AG08396 (cell line): ENCODE measurements at regions not wholly inside any gene's neighbourhood (a gene's known extent, or its start where the extent isn't known, plus 50 kb on each side); places are given as distances from the start of the nearest gene placed in this dataset.
"Not testable (repeated sequence)": the region's sequence is repeated elsewhere in the genome, so short reads cannot be mapped to it uniquely, and the experiment has no call there.

Experiments used
- DNase-seq: peaks from one replicate; pipeline ENCODE4 v3.0.0; 2012; ENCODE audit warnings: low spot score, mixed read lengths

DNA sequence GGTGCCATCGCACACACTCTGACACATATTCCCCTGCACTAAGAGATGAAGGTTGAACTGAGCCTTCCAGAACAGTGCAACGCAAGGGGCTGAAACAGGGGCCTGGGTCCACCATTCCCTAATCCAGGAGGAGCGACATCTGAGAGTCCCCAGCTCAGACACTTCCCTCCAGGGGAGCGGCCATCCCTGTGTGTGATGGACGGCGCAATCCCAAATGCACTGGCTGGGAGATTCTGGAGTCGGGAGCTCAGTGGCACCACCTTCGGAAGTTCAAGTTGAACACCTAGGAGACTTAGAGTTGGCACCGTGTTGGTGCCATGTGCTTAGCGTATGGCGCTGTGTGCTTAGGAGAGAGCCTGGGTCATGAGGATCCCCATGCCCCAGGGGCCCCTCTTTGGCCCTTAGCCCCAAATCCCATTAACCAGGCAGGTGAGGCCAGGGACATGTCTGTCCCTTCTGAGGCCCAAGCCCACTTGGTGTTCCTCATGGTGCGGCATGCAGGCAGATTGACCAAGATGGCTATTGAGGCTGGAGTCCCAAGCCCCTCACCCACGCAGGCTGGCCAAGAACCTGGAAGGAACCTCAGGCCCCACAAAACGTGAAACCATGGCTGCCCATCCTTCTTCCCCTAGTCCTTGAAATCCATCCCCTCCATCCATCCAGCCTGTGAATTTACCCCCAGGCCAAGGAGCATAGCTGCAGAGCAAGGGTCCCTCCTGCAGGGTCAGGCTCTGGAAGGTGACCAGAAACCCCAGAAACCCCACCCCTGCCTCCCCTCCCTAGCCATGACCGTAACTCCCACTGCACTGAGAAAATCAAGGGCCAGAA is 114.1 kb upstream of the OTOS start:
- no peak for DNase-seq

DNA sequence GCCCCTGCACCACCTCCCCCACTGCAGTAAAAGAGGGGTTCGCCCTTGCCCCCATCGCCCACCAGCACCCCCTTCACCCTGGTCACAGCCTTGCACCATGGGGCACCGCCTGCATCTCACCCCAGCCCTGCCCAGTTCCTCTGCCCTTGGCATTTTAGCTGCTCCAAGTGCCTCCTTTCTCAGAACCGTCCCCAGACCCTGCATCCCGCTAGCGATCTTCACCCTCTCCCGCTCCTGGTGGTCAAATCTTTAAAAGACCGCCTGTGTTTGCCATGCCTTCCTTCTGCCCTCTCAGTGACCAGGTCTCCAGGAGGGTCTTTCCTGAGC is 114.7 kb upstream of the OTOS start:
- DNase-seq = no peak

DNA sequence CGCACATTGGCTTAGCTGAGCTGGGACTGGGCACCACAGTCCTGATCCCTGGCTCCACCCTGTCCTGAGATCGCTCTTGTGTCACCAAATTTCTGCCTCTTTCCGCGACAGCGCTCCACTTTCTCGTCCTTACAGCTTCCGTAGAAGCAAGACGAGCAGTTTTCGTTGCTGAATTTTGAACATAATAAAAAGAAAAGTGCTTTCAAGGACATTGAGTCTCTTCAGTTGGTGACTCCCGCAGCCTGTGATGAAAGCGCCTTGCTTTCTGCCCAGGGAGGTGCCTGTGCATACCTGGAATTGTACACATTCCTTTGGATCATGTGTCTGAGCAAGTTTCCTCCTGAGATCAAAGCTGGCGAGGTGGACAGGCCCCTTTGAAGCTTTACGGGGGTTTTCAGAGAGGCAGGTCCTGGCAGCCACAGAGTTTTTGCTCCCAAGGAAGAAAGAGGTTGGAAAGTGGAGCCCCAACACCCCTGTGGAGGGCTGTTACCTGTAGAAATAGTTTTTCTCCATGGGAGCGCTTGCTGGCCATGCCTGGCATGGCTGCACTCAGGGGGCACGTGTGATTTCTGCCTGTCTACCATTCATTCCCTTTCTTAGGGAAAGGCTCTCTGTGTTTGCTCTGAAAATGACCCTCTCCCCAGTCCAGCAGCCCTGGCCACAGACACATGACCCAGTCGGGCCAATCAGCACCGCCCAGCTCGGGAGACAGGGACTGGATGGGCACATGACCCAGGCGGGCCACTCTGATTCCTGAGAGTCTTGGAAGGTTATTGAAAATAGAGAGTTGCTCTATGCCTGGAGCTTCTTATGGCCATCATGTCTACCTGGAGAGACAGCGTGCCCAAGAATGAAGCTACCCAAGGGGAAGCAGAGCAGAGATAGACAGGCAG is 115.6 kb upstream of the OTOS start:
- DNase-seq = no peak

DNA sequence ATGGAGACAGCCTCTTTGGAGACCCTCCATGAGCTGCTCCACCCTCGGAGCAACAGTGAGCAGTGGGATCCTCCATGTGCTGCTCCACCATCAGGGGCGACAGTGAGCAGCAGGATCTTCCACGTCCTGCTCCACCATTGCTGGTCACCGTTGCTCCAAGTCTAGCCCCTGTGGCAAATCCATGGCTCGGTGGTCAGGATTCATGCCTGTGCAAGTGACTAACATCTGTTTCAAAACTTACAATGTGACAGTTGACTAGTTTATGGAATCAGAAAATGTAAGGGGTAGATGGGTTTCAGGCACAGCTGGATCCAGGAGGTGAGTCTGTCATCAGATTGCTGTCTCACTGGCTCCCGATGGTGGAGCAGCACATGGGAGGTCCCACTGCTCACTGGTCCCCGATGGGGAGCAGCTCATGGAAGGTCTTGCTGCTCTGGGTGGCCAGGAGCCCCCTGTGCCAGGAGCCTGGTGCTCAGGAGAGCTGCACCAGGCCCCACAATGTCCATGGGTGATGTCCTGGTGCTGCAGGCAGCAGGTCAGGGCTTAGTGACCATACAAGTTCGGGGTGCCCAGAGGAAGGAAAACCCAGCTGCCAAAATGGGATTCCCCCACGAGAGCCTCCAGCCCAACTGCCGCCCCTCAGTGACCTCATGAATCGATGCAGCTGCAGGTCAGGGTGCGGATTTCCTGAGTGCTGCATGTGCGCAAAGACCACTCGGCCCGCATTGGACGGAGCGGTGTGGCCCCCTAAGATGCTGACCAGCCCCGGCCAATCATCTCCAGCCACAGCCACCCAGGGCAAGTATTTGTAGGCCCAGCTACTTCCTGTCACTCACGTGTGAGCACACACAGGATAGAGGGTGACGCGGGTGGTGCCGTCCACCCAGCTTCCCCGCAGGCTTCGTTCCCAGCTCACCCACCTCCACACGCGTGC is 116.5 kb upstream of the OTOS start:
- no peak for DNase-seq

DNA sequence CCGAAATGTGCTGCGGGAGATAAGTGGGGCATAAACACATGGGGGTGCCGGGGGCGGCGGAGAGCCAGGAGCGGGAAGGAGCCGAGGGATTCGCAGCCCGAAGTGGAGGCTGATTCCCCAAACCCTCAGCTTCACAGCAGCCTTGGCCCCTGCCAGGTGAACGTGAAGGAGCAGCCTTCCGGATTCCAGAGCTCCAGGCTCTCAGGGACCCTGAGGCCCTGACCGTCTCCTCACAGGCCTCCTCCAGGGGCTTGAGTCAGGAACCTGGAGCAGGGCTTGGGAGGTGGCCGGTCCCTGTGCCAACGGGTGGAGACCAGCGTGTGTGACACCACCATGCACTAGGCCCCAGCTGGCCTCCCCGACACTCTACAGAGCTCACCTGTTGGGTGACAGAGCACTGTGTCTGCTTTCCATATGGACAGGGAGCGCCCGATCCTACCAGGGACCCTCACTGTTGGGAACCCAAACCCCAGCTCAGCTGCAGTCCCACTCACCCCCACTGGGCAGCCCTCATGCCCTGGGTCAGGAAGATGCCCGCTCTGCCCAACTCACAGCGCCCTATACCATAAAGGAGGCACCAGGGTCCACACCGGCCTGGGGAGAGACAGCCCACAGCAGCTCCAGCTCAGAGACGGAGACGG is 117.6 kb upstream of the OTOS start:
- no peak for DNase-seq

DNA sequence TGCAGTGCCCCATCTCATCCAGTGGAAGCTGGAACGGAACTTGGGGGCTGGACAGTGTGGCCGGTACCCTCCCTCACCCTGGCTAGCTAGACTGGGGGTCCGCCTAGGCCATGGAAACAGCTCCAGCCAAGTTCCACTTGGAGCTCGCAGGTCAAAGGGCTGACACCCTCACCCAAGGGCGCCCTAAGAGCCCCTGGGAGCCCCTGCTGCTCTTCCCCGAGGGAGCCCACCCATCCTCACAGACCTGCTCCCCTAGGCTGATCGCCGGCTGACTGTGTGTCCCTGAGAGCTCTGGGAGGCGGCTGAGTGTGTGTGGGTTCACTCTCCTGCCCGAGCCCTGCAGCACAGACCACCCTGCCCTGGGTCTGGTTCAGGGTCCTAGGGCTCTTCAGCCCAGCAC is 118.2 kb upstream of the OTOS start:
- DNase-seq = no peak

DNA sequence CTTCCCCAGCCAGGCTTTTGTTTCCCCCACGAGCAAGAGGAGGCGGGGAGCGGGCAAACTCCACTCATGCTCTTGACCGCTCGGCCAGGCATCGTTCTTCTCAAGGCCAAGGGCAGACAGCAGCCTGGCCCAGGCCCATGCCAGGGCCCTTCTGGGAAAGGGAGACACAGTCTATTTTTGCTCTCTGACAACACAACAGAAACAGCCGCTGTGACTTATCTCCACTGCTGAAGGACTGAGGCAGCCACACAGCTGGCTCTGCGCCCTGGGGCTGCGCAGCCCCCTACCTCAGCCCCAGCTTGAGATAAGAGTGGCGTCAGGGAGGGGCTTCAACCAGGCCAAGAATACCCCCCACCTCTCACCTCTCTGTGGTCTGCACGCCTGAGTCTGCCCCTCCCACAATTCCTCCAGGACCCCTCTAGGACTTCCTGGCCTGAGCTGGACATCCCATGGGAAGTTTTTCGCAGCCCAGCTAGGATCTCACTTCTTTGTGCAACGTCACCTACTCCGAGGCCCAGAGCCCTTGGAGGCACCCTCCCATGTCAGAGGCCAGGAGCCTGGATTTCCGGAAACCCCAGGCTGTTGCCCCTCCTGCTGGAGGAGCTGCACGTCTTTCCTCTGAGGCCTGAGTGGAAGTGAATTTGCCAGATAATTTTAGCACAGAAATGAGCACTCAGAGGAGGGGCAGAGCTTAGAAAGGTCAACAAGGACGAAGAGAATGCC is 118.9 kb upstream of the OTOS start:
- no peak for DNase-seq

DNA sequence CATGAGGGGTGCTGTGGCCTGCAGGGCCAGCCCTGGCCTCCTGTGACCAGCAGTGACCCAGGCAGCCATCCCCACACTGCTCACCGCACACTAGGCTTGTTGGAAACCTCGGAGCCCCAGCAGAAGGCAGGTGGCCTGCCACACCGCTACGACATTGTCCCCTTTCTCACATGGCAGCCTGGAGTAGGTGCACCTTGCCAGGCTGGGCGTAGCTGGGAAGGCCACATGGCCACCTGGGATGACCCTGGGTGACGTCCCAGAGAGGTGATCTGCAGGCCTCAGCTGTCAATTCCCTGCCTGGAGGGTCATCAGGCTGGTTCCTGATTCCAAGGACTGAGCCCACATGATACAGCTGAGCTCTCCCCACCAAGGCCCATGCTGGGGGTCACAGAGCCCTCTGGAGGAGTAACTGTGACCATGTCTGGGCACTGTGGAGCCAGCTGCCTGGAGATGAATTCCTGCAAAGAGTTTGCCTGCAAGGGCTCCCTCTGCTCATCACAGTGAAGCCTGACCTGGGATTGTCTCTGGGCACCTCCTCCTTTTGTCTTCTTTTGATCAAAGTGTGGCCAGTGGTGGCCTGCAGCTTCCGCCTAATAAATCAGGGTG is 119.6 kb upstream of the OTOS start:
- DNase-seq = no peak

DNA sequence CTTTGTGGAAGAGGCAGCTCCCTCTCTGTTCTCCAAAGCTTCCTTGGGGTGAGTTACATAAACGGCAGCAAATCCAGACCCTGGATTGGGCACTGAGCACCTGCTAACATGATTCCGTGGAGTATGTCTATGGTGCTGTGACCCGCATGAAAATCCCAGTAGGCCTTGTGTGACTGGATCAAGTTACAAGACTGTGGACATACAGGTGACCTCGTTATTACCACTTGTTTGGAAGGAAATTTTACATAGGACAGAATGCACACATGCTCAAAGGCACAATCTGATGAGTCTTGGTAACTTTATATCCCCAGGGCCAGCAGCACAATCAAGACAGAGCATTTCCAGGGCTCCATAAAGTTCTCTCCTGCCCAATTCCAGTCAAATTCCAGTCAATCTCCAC is 120.2 kb upstream of the OTOS start:
- no peak for DNase-seq

DNA sequence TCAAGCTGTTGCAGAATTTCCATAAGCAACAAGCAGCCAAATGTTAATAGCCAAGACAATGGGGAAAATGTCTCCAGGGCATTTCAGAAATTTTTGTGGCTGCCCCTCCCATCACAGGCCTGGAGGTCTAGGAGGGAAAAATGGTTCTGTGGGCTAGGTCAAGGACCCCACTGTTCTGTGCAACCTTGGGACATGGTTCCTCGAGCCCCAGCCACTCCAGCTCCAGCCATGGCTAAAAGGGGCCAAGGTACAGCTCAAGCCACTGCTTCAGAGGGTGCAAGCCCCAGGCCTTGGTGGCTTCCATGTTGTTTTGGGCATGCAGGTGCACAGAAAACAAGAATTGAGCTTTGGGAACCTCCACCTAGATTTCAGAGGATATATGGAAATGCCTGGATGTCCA is 122.1 kb upstream of the OTOS start:
- not testable (repeated sequence) for DNase-seq

DNA sequence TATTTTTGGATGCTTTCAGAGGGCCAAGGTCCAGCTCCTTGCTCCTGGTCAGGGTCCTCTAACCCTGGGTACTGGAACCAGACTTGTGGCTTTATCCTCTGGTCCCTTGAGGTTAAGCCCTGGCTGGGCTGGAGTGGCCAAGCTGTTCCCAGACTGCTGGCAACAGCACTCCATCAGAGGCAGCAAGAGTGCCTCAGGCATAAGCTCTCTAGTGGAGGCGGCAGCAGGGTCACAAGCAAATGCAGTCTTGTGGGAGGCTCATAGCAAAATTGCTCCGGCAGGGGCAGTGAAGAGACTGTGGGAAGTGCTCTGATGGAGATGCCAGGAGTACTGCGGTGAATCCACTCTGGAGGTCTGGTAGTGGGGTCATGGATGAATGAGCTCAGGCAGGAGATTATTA is 128.9 kb upstream of the OTOS start:
- no peak for DNase-seq

DNA sequence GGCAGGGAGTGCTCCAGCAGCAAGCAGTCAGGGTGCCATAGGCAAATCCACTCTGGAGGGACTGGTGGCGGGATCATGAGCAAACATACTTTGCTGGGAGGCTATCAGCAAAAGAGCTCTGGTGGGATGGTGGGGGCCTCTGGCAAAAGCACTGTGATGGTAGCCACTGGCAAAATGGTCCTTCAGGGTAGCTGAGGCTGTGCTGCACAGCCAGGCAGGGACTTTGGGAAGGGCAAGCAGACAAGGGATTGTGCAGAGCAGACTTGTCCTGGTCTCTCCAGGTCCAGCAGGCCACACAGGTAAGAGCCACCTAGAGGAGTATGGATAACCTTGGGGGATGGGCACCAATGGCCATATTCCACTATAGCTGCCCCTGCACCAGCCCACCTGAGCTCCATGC is 129.4 kb upstream of the OTOS start:
- DNase-seq = no peak

DNA sequence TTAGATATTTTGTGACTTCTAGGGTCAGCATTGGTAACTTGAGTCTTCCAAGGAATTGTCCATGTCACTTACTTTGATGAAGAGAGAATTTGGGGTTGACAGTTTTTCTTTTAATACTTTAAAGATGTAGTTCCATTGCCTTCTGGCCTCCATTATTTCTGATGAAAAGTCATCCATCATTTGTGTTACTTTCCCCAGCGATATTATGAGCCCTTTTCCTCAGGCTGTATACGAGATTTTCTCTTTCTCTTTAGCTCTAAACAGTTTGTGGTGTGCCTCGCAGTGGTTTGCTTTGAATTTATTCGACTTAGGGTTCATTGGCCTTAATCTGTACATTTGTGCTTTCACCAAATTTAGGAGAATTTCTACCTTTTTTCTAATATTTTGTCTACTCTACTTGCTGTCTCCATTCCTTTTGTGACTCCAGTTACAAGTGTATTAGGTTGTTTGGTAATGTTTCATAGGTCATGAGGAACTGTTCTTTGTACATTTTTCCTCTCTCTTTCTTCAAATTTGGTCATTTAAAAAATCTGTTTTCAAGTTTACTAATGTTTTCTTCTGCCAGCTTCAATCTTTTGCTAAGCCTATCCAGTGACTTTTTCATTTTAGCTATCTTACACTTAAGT is 131.4 kb upstream of the OTOS start:
- no peak for DNase-seq

DNA sequence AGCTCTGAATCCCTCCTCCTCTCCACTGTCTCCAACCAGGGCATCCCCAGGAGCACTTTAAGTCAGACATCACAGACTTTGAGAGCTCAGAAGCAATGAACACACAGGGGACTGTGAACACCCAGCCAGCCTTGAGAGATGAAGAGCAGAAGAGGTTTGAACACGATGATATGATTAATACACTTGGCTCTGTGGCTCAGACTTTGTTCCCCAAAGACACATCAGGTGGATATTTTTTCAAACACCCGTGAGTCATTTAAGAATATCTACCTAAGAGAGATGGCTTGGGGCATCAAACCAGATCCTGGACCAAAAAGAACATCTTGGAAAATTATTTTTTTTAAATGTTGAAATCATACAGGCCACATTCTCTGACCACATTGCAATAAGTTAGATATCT is 134.9 kb upstream of the OTOS start:
- no peak for DNase-seq

DNA sequence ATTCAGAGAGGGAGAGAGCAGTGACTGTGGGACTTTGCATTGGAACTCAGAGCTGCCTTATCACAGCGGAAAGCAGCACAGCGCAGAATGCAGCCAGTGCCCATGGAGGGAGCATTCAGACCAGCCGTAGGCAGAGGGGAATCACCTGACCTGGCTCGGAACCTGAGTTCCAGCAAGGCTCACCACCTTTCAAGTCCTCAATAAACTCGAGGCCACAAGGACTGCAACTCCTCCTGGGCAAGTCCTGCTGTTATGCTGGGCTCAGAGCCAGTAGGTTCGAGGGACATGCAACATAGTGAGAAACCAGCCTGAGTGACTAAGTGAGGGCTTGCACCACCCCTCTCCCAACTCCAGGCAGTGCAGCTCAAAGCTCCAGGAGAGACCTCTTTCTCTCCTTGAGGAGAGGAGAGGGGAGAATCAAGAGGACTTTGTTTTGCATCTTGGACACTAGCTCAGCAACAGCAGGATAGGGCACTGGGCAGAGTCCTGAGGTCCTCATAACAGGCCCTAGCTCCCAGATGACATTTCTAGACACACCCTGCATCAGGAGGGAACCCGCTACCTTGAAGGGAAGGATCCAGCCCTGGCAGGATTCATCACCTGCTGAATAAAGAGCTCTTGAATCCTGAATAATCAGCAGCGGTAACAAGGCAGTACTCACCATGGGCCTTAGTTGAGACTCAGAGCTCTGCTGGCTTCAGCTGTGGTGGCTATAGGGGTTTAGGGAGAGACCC is 136.8 kb upstream of the OTOS start:
- peak; percentile 43 for DNase-seq

DNA sequence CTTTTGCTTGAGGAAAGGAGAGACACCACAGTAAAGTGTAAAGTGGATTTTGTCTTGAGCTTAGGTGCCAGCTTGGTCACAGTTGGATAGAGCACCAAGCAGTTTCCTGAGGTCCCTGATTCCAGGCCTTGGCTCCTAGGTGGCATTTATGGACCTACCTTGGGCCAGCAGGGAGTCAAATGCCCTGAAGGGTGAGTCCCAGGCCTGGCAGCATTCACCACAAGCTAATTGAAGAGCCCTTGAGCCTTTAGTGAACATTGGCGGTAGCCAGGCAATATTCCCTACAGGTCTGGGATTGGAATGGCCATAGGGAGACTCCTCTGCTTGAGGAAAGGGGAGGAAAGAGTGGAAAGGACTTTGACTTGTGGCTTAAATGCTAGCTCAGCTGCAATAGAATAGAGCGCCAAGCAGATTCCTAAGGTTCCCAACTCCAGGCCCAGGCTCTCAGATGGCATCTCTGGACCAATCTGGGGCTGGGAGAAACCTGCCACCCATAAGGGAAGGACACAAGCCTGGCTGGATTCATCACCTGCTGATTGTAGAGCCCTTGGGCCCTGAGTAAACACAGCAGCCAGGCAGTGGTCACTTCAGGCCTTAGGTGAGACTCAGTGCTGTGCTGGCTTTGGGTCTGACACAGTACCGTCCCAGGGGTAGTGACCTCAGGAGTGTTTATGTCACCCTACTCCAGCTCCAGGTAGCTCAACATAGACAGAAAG is 137.5 kb upstream of the OTOS start:
- DNase-seq = no peak

DNA sequence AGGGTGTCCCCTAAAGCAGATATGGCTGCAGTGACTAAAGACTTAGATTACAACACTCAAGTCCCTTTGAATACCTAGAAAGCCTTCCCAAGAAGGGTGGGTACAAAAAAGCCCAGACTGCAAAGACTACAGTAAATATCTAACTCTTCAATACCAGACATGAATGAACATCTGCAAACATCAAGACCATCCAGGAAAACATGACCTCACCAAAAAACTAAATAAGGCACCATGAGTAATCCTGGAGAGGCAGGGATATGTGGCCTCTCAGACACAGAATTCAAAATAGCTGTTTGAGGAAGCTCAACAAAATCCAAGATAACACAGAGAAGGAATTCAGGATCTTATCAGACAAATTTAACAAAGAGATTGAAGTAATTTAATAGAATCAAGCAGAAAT is 138.2 kb upstream of the OTOS start:
- peak; percentile 23 for DNase-seq

DNA sequence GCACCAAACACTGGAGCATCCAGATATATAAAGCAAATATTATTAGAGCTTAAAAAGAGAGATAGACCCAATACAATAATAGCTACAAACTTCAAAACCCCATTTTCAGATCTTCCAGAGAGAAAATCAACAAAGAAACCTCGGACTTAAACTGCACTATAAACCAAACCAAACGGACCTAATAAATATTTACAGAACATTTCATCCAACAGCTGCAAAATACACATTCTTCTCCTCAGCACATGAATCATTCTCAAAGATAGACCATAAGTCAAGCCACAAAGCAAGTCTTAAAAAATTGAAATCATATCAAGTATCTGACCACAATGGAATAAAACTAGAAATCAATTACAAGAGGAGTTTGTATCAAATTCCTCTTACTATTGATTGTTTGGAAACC is 140.2 kb upstream of the OTOS start:
- peak; percentile 4 for DNase-seq
